Muscle of leg (tissue), 3 donors: ENCODE measurements at regions not wholly inside any gene's neighbourhood (a gene's known extent, or its start where the extent isn't known, plus 50 kb on each side); places are given as distances from the start of the nearest gene placed in this dataset.

ENCODE experiments used
- DNase-seq: peaks from one replicate; pipeline ENCODE4 v3.0.0; 2013
- H3K27ac ChIP-seq: one replicate; pipeline ENCODE4 v1.5.1; 2013; ENCODE audit warnings: mild to moderate bottlenecking, low read length, control low read depth
- H3K27me3 ChIP-seq: one replicate; pipeline ENCODE4 v1.6.1; 2013; ENCODE audit warnings: low read length; ENCODE audit not compliant: control insufficient read depth, insufficient read depth
- H3K36me3 ChIP-seq: one replicate; pipeline ENCODE4 v1.6.1; 2013; ENCODE audit warnings: low read length; ENCODE audit not compliant: control insufficient read depth, insufficient read depth
- H3K4me1 ChIP-seq: one replicate; pipeline ENCODE4 v1.6.1; 2013; ENCODE audit warnings: low read length; ENCODE audit not compliant: control insufficient read depth, insufficient read depth
- H3K4me3 ChIP-seq: one replicate; pipeline ENCODE4 v1.5.1; 2013; ENCODE audit warnings: low read length, control low read depth
- H3K9me3 ChIP-seq: replicated peaks from 2 replicates; pipeline ENCODE4 v1.6.1; 2013; ENCODE audit warnings: low read depth, low read length; ENCODE audit not compliant: control insufficient read depth
- WGBS: methylation state at CpG from one replicate; pipeline ENCODE4 v1.1.5; 2013; ENCODE audit warnings: missing lambda C conversion rate; ENCODE audit not compliant: insufficient coverage; 5-methylcytosine and 5-hydroxymethylcytosine counted together

DNA sequence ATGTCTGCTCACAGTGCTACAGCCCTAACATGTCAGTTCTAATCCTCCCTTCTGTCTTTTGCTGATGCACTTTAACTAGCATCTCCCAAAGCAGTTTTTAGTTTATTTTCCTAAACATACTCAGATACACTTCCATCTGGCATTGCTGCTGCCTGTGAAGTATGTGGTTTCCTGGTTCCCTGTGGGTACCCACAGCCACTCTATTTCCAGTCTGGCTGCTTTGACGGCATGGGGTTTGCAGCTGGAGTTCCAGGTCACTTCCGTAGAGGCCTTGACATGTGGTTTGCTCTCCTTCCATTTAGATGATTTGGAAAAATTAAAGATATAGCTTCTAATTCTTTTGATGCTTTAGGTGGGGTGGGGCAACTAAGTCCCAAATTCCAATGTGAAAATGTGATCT lies 375.5 kb downstream of the PCDH20 start:
- H3K9me3 ChIP-seq, result no peaks in the 10 kb centered on the region
- H3K4me3 ChIP-seq, result no peak overlapping the region
- WGBS, result no CpG with 5 or more reads among the region's 2 CpGs

GRCh38 chr13:61039302-61039701 lies 376.3 kb downstream of the PCDH20 start:
- H3K27me3 ChIP-seq, result no peaks in the 10 kb centered on the region
- H3K36me3 ChIP-seq, result no peaks in the 10 kb centered on the region
- H3K4me1 ChIP-seq, result no peaks in the 10 kb centered on the region
- DNase-seq, result no peak
- no peak overlapping the region for H3K4me3 ChIP-seq
- H3K27ac ChIP-seq, result no peak overlapping the region
- H3K9me3 ChIP-seq, result no peaks in the 10 kb centered on the region
- 100% methylated on average over 2 of the region's 4 CpGs for WGBS

More for the DNA sequence above, 375.5 kb downstream of the PCDH20 start:
- no peaks in the 10 kb centered on the region for H3K27me3 ChIP-seq
- no peak overlapping the region for H3K27ac ChIP-seq
- no peak for DNase-seq
- H3K36me3 ChIP-seq, result no peaks in the 10 kb centered on the region
- H3K4me1 ChIP-seq, result no peaks in the 10 kb centered on the region

DNA sequence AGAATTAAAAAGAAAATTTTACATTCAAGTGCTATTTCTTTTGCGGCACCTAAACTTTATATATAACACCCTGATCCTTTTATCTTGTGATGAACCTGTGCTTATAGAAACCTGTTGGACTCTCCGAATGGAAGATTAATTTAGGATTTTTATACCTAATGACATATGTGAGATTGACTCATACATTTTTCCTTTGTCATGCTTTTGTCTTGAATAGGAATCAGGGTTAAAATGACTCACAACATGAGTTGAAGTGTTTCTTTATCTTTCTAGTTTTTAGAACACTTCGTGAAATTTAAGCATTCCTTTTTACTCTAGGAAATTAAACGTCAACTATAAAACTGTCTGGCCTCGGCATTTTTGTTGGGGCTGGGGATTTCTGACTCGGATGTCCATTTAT lies 378.9 kb downstream of the PCDH20 start:
- no peaks in the 10 kb centered on the region for H3K36me3 ChIP-seq
- WGBS, result no CpG with 5 or more reads among the region's 6 CpGs

GRCh38 chr13:61030445-61030844 lies 385.2 kb downstream of the PCDH20 start:
- H3K4me3 ChIP-seq, result no peak overlapping the region
- no peaks in the 10 kb centered on the region for H3K9me3 ChIP-seq
- H3K27ac ChIP-seq, result no peak overlapping the region
- no peaks in the 10 kb centered on the region for H3K27me3 ChIP-seq
- H3K36me3 ChIP-seq, result no peaks in the 10 kb centered on the region
- no peaks in the 10 kb centered on the region for H3K4me1 ChIP-seq
- no peak for DNase-seq

More for the DNA sequence above, 378.9 kb downstream of the PCDH20 start:
- Histone ChIP-seq H3K4me1 (no peaks in the 10 kb centered on the region), H3K27ac (no peak overlapping the region), H3K27me3 (no peaks in the 10 kb centered on the region), H3K4me3 (no peak overlapping the region), H3K9me3 (no peaks in the 10 kb centered on the region)
- DNase-seq, result no peak

DNA sequence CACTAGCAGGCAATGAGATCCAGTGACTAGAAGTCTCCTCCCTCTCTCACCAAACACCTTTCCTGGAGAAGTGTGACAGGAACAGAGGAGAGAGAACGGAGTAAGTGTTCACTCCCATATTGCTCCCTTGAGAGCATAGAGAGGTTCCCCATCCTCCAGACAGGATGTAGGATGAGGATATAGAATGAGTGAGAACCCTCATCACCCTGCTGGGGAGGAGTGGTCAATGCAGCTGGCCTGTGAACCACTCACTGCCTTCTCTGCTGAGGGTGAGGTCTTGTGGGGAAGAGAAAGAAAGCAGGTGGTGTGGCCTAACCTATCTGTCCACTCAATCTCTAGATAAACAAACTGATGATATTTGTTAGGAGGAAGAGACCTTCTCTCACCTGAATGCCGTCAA lies 386.6 kb downstream of the PCDH20 start:
- no peak overlapping the region for H3K27ac ChIP-seq

GRCh38 chr13:61024046-61024445 lies 391.6 kb downstream of the PCDH20 start:
- no peaks in the 10 kb centered on the region for H3K27me3 ChIP-seq
- DNase-seq, result no peak
- H3K27ac ChIP-seq, result no peak overlapping the region

More for the DNA sequence above, 386.6 kb downstream of the PCDH20 start:
- DNase-seq, result no peak
- Histone ChIP-seq H3K4me1 (no peaks in the 10 kb centered on the region), H3K36me3 (no peaks in the 10 kb centered on the region), H3K9me3 (no peaks in the 10 kb centered on the region), H3K4me3 (no peak overlapping the region), H3K27me3 (no peaks in the 10 kb centered on the region)
- no CpG with 5 or more reads among the region's 2 CpGs for WGBS

DNA sequence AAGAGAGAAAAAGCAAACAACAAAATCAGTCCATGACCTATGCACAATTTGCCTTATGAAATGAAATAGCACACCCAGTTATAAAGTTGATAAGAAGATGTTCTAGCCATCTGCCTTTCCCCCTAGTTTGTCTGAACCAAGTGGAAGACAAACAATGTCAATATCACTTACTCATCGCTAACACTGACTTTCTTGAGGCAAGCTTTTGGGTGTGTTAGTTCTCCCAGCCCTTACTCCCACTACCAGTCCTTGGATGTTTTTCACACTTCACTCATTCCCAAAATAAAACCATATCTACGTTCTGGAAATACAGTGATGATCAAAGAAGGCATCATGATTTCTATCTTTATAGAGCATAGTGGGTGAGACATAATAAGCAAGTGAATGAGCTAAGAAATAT lies 393.8 kb downstream of the PCDH20 start:
- Histone ChIP-seq H3K4me1 (no peaks in the 10 kb centered on the region), H3K4me3 (no peak overlapping the region), H3K27ac (no peak overlapping the region), H3K27me3 (no peaks in the 10 kb centered on the region), H3K9me3 (no peaks in the 10 kb centered on the region), H3K36me3 (no peaks in the 10 kb centered on the region)
- DNase-seq, result no peak
- WGBS, result 100% methylated on average over 1 of the region's 2 CpGs

More at GRCh38 chr13:61024046-61024445, 391.6 kb downstream of the PCDH20 start:
- H3K36me3 ChIP-seq, result no peaks in the 10 kb centered on the region
- no peaks in the 10 kb centered on the region for H3K9me3 ChIP-seq
- H3K4me1 ChIP-seq, result no peaks in the 10 kb centered on the region
- H3K4me3 ChIP-seq, result no peak overlapping the region

DNA sequence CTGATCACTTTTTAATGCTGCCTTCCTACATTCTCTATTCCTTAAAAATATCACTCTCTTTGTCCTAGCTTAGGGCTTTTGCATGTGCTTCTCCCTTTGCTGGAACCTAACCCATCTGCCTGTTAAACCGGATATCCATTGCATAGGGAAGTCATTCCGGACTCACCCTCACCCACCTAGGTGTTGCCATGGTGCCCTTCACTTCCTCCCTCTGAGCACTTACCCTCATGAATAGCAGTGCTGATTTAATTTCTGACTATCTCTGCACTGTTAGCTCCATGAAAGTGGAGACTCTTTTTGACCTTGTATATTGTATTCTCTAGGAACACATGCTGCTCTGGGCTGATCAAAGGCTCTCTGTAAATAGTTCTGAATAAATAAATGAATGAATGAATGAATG lies 401.9 kb downstream of the PCDH20 start:
- Histone ChIP-seq H3K27me3 (no peaks in the 10 kb centered on the region), H3K27ac (no peak overlapping the region), H3K4me1 (no peaks in the 10 kb centered on the region), H3K4me3 (no peak overlapping the region), H3K9me3 (peaks cover 5% of the 10 kb centered on the region), H3K36me3 (no peaks in the 10 kb centered on the region)
- 87% methylated on average over 2 of the region's 2 CpGs for WGBS
- DNase-seq, result no peak

GRCh38 chr13:61010358-61010757 lies 405.3 kb downstream of the PCDH20 start:
- Histone ChIP-seq H3K27me3 (no peaks in the 10 kb centered on the region), H3K27ac (no peak overlapping the region), H3K4me1 (no peaks in the 10 kb centered on the region), H3K4me3 (no peak overlapping the region), H3K36me3 (no peaks in the 10 kb centered on the region), H3K9me3 (peaks cover 18% of the 10 kb centered on the region)
- no CpG with 5 or more reads among the region's 2 CpGs for WGBS
- DNase-seq, result no peak

- Histone ChIP-seq H3K27ac (no peak overlapping the region), H3K9me3 (peaks cover 5% of the 10 kb centered on the region)
- WGBS, result 40% methylated on average over 1 of the region's 1 CpG
Observed at GRCh38 chr13:61002686-61003085, 413.0 kb downstream of the PCDH20 start.

GRCh38 chr13:60990032-60990733 lies 425.5 kb downstream of the PCDH20 start:
- DNase-seq, result no peak
- H3K9me3 ChIP-seq, result no peaks in the 10 kb centered on the region
- WGBS, result 68% methylated on average over 3 of the region's 4 CpGs
- H3K27ac ChIP-seq, result no peak overlapping the region
- H3K36me3 ChIP-seq, result no peaks in the 10 kb centered on the region
- H3K4me3 ChIP-seq, result no peak overlapping the region
- H3K27me3 ChIP-seq, result no peaks in the 10 kb centered on the region
- H3K4me1 ChIP-seq, result no peaks in the 10 kb centered on the region

More at GRCh38 chr13:61002686-61003085, 413.0 kb downstream of the PCDH20 start:
- no peak for DNase-seq
- Histone ChIP-seq H3K4me3 (no peak overlapping the region), H3K4me1 (no peaks in the 10 kb centered on the region), H3K27me3 (no peaks in the 10 kb centered on the region), H3K36me3 (no peaks in the 10 kb centered on the region)
